Astrocyte of the cerebellum (primary cell): ENCODE measurements at regions not wholly inside any gene's neighbourhood (a gene's known extent, or its start where the extent isn't known, plus 50 kb on each side); places are given as distances from the start of the nearest gene placed in this dataset.

Experiments
- DNase-seq: peaks from one replicate; pipeline ENCODE4 v3.0.0-alpha.2; 2011; ENCODE audit warnings: low read depth
- H3K4me3 ChIP-seq: 2 replicates; pipeline ENCODE4 v1.5.1; 2011; ENCODE audit warnings: mild to moderate bottlenecking, low read depth, low read length, moderate library complexity
- in situ Hi-C: cut with HindIII; loops from 2 replicates; pipeline ENCODE4 v1.10.0; 2017; ENCODE audit warnings: low sequenced_read_pairs
- TF ChIP-seq, protein P1 (sequence below): IDR thresholded peaks from 2 replicates; pipeline ENCODE4 v1.5.1; 2012; ENCODE audit warnings: low read length, low read depth, moderate library complexity, mild to moderate bottlenecking; ENCODE audit errors: missing control alignments

DNA sequence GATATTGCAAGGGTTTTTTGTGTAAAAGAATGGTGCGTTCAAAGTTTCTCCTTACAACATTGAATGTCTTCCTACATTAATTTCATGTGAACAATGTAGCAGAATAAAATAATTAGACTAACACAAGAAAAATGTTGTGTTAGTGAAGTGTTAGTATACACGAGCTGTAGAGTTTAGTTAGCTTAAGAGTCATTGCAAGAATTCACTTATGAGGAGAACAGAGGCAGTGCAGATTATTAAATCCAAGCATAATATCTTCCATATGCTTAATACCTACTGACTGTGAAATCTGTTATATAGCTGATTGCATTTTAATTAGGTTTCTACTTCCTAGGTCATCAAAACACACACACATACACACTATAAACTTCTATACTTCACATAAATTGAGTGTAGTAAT, 959.0 kb downstream of the FAT4 start:
- DNase-seq, result no peak
- TF ChIP-seq, protein P1, sequence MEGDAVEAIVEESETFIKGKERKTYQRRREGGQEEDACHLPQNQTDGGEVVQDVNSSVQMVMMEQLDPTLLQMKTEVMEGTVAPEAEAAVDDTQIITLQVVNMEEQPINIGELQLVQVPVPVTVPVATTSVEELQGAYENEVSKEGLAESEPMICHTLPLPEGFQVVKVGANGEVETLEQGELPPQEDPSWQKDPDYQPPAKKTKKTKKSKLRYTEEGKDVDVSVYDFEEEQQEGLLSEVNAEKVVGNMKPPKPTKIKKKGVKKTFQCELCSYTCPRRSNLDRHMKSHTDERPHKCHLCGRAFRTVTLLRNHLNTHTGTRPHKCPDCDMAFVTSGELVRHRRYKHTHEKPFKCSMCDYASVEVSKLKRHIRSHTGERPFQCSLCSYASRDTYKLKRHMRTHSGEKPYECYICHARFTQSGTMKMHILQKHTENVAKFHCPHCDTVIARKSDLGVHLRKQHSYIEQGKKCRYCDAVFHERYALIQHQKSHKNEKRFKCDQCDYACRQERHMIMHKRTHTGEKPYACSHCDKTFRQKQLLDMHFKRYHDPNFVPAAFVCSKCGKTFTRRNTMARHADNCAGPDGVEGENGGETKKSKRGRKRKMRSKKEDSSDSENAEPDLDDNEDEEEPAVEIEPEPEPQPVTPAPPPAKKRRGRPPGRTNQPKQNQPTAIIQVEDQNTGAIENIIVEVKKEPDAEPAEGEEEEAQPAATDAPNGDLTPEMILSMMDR, result no peak
- in situ Hi-C loops, result no loop called here
- no peak overlapping the region for H3K4me3 ChIP-seq

DNA sequence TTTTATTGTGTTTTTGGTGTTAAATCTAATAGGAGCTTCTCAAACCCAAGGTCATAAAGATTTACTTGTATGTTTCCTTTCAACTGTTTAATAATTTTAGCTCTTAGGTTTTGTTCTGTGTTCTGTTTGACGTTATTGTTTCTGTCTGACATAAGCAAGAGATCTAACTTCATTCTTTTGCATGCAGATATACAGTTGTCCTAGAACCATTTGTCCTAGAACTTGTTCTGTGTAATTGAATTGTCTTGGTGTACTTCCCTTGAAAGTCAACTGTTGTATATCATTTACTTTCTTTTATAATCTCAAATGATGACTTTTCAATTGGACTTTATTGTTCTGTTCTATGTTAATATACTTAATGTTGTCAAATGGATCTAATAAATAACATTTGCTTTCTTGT, 977.1 kb downstream of the FAT4 start:
- in situ Hi-C loops, result no loop called here
- TF ChIP-seq, protein P1, result no peak
- no peak for DNase-seq
- H3K4me3 ChIP-seq, result no peak overlapping the region

DNA sequence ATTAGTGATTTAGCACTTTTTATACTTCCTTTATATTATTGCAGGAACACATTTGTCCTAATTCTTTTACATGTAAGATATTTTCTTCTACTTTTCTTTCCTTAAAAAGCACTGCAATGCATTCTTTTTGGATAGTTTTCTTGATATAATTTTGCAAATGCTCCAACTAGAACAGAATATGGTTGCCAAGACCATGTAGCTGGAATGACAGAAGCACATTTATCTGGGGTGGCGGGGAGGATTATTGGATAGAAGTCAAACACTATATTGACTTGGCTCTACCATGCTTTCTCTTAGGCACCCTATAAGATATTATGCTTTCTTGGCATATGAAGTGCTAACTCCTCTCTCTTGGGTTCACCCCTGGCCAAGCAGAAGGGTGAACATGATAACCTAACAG, 983.5 kb downstream of the FAT4 start:
- TF ChIP-seq, protein P1, result no peak
- in situ Hi-C loops, result no loop called here
- no peak for DNase-seq
- H3K4me3 ChIP-seq, result no peak overlapping the region

DNA sequence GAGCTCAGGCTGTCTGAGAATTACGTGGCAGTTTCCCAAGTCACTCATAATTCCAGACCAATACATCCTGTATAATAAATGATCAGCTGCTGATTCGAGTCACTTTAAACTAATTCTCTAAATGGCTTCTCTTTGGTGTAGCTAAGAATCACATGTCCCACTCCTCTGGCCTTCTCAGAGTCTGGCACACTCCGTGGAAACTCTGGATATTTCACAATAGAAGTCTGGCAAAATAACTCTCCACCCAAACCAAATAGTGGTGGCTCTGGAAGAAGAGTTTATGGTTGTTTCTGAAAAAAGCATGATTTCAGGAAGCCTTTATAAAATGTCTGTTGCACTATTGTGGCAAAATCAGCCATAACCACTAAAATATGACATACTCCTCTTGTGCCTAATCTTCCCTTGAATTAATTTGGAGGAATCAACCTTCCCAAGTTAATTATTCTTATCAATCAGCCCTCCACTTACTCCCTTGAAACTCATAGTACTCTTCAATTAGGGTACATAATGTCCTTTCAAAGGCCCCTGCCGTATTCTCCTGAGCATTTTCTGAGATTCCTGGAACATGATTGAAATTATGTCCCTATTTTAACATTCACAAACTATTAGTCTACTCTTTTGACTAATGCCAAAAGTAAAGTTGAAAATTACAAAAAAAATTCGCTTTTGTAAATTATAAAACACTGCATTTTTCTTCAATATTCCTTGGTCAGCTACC, 991.6 kb downstream of the FAT4 start:
- TF ChIP-seq, protein P1, result no peak
- no peak for DNase-seq
- in situ Hi-C loops, result no loop called here
- H3K4me3 ChIP-seq, result no peak overlapping the region

DNA sequence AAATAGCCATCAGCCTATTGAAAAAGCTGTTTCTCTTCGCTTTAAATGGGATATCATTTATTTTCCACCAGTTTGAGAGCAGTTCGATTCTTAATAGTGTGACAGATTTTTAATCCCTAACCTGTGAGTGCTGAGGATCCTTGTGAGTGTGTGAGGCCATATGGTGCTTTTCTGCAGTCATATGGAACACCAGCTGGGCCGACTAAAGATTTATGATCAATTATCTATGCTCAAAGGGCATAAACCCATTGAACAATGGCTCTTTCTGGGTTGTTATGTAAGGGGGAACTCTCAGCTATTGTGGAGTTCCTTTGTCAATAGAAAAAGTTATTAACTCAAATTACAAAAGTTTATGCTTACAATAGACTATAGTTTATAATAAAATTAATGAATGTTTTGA, 1003.6 kb downstream of the FAT4 start:
- no peak overlapping the region for H3K4me3 ChIP-seq
- in situ Hi-C loops, result no loop called here
- DNase-seq, result no peak
- TF ChIP-seq, protein P1, result no peak

DNA sequence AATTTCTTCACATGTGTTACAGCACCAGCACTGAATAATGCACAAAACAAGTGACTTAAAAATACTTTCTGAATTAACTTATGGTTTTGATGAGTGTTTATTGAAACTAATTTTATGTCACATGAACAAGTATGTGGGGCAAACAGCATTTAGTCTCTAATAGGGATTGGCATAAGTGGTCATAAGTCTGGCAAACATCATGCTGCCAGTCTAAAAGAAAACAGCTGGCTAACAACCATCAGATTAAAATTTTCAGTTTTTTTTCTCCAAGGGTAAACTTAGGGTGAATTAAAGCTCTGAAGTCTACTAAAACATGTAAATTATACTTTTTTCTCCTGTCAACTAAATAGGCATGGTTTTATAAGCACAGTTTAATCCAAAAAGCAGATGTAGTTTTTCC, 1014.2 kb downstream of the FAT4 start:
- TF ChIP-seq, protein P1, result no peak
- no peak overlapping the region for H3K4me3 ChIP-seq
- DNase-seq, result no peak
- in situ Hi-C loops, result no loop called here
